HG03469 (cell line): ENCODE measurements at regions not wholly inside any gene's neighbourhood (a gene's known extent, or its start where the extent isn't known, plus 50 kb on each side); places are given as distances from the start of the nearest gene placed in this dataset.
"Not testable (repeated sequence)": the region's sequence is repeated elsewhere in the genome, so short reads cannot be mapped to it uniquely, and the experiment has no call there.

Source experiments
- ATAC-seq: cut with Tn5 transposase; IDR thresholded peaks from one replicate; pipeline ENCODE4 v1.9.1; 2021; ENCODE audit warnings: mild to moderate bottlenecking, moderate library complexity, moderate number of reproducible peaks; ENCODE audit not compliant: unreplicated experiment

- ATAC-seq: no peak
These were observed 281.2 kb upstream of the DEFB112 start for GRCh38 chr6:50330963-50331362.

- ATAC-seq: no peak
These were observed 284.0 kb upstream of the DEFB112 start for GRCh38 chr6:50333696-50334095.

GRCh38 chr6:50337532-50338122, 287.9 kb upstream of the DEFB112 start:
- ATAC-seq: no peak

DNA sequence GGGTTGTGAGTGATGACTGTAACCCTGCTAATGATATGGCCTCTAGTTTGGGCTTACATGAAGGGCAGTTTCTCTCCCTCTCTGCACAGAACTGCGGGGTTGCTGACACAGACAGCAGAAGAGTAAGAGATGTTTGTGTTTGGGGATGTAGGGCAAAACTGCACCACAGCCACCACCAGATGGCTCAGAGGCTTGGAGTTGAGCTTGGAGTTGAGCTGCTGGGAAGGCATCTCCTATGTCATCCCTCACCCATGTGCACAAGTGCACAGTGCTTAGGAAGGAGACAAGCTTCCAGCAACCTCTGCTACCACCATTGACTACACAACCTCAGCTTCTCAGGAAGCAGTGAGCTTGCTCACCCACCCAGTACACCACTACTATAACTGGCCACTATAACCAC, 303.9 kb upstream of the DEFB112 start:
- ATAC-seq: no peak

GRCh38 chr6:50358113-50358512, 308.4 kb upstream of the DEFB112 start:
- ATAC-seq: no peak

GRCh38 chr6:50361641-50362331, 312.1 kb upstream of the DEFB112 start:
- ATAC-seq: no peak

- ATAC-seq: no peak
These were observed 313.0 kb upstream of the DEFB112 start for GRCh38 chr6:50362706-50363105.

GRCh38 chr6:50369996-50370395, 320.3 kb upstream of the DEFB112 start:
- no peak for ATAC-seq

GRCh38 chr6:50380406-50381098, 330.8 kb upstream of the DEFB112 start:
- no peak for ATAC-seq

DNA sequence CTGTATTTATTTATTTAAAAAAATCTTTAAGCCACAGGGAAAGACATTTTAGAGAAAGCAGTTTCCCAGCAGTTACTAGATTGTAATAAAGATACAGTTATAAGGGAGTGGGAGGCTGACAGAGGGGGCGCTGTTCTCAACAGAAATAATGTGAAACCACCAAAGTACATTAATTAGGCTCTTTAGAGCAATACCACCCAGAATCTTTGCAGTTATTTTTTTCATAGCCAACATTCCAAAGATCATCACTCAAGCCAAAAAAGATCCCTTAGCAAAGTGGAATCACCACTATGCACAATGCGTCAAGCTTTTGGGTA, 331.3 kb upstream of the DEFB112 start:
- ATAC-seq: no peak

GRCh38 chr6:50390416-50390815, 322.9 kb upstream of the TFAP2D start:
- ATAC-seq: no peak

DNA sequence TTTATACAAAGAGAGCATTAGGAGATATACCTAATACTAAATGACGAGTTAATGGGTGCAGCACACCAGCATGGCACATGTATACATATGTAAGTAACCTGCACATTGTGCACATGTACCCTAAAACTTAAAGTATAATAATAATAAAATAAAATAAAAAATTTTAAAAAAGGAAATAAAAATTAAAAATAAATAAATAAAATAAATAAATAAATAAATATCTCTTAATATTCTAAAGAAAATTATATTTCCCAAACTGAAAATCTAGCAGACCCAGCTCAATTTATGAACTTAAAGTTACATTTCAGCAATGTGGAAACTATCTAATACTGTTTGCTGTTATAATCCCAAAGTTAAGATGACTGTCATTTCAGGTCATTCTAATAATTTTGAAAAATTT, 319.2 kb upstream of the TFAP2D start:
- ATAC-seq: not testable (repeated sequence)

DNA sequence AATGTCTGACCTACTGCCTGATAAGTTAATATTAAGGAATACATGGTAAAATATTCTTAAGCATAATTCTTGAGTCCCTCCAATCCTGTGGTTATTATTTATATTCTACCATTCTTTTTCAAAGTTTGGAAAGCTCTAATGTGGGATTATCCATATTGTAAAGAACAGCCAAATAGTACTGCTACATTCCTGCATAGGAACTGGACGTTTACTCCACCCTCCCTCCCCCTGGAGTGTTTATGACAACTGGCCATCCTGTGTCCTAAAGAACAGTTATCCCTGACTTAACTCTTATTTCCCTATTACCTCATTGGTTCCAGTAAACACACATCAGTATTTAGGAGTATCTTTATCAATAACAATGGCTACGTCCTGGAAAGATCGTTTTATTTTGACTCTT, 308.7 kb upstream of the TFAP2D start:
- no peak for ATAC-seq

DNA sequence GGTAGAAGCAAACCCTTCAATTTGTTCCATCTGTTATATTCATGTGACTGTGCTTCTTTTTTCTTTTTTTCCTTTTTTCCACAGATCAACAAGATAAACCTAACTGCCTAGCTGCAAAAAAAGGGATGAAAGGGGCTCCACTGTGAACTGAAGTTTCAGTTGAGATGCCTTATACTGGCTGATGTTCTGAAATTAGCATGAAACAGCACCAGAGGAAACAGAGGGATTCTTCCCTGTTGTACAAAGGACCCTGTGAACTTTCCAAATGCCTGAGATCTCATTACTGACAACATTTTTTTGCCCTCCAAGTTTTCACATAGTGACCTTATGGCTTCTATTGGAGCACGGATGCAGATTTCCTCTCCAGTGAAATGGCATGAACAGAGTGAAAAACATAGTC, 302.7 kb upstream of the TFAP2D start:
- no peak for ATAC-seq

- ATAC-seq: not testable (repeated sequence)
These were observed 292.3 kb upstream of the TFAP2D start for GRCh38 chr6:50421041-50421440.

DNA sequence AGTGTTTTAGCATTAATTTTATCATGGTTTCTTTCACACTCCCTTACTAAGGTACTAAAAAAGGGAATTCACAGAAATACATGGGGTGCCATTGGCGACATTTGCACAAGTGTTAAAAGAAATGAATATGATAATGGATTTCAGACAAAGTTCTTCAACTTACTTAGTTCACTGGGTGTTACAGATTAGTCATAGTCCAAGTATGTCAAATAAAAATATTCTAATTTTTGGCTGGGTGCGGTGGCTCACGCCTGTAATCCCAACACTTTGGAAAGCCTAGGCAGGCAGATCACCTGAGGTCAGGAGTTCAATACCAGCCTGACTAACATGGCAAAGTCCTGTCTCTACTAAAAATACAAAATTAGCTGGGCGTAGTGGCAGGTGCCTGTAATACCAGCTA, 286.1 kb upstream of the TFAP2D start:
- ATAC-seq: no peak

- ATAC-seq: no peak
These were observed 275.4 kb upstream of the TFAP2D start for GRCh38 chr6:50437901-50438300.

DNA sequence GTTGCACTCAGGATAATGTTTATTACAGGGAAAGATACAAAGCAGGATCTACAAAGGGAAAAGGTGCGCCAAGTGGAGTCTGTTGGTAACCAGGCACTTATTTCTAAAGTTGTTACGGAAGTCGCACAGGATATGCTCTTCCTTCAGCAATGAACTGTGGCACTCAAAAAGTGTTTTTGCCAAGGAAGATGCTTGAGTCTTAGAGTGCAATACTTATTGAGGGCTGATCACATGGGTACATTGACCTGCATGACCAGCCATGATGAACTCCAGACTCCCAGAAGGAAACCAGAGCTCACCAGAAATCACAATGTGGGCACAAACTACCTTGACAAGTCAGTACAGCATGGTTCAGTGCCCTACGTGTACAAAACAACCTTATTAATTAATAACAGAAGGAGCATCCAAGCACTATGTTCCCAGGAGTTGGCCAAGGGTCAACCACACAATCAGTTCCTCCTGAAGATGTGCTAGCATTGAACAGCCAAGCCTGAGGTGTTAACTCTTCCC, 270.7 kb upstream of the TFAP2D start:
- ATAC-seq: no peak

DNA sequence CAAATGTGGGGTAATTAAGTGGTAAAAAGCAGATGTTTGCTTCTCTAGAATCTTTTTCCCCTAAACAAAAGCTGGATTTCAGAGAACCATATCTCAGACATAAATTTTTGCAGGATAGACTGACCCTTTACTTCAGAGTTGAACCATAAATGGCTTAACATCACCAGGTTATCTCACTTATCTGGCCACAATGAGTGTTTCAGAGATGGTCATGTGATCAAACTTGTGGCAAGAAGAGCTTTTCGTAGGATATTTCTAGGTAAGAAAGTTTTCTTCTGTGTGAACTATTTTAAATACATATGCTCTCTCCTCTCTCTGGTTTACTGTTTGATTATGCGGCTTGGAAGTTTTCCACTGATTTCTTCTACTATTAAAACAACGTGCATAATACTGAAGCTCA, 270.2 kb upstream of the TFAP2D start:
- no peak for ATAC-seq

DNA sequence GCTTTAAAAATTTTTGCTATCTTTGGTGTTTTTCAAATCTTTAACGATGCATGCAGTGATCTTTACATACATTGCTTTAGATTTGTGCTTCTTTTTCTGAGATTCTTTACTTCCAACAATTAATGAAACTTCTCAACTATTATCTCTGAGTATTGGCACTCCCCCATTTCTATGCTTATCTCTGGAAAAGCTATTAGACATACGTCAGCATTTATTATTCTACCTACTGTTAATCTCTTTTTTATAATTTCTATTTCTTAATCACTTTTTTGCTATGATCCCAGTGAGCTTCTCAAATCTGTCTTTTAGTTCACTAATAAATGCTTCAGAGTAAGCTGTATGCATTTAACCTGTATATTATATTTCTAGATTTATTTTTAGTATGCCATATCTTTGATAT, 264.2 kb upstream of the TFAP2D start:
- no peak for ATAC-seq

GRCh38 chr6:50451826-50452400, 261.4 kb upstream of the TFAP2D start:
- no peak for ATAC-seq

- no peak for ATAC-seq
These were observed 258.3 kb upstream of the TFAP2D start for GRCh38 chr6:50455029-50455428.
